ENCODE measurements at regions not wholly inside any gene's neighbourhood (a gene's known extent, or its start where the extent isn't known, plus 50 kb on each side); places are given as distances from the start of the nearest gene placed in this dataset.

DNA sequence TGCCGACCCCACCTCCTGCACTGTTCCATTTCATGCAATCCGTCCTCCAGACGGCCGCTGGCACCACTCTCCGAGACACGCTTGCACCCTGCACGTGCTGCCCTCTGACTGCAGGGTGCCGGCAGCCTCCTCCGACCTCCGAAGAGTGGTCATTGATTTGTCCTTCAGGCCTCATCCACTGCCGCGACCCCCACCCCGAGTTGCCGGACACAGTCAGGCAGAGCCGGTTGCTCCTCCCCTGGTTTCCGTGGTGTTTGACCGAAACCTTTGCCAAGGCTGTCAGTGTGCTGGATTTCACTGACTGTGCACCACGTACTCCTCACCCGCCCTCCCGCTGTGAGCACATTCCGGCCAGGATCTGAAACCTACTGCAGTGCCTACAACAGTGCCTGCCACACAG is 156.4 kb upstream of the PDE10A start:
- TF ChIP-seq, protein P1, sequence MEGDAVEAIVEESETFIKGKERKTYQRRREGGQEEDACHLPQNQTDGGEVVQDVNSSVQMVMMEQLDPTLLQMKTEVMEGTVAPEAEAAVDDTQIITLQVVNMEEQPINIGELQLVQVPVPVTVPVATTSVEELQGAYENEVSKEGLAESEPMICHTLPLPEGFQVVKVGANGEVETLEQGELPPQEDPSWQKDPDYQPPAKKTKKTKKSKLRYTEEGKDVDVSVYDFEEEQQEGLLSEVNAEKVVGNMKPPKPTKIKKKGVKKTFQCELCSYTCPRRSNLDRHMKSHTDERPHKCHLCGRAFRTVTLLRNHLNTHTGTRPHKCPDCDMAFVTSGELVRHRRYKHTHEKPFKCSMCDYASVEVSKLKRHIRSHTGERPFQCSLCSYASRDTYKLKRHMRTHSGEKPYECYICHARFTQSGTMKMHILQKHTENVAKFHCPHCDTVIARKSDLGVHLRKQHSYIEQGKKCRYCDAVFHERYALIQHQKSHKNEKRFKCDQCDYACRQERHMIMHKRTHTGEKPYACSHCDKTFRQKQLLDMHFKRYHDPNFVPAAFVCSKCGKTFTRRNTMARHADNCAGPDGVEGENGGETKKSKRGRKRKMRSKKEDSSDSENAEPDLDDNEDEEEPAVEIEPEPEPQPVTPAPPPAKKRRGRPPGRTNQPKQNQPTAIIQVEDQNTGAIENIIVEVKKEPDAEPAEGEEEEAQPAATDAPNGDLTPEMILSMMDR (IDR thresholded peaks at IDR 0.05) = no peak
- TF ChIP-seq POLR2A (IDR thresholded peaks at IDR 0.05) = no peak
- no peak for TF ChIP-seq POLR2AphosphoS5 (IDR thresholded peaks at IDR 0.05)
